IMR-90 (cell line): ENCODE measurements at regions not wholly inside any gene's neighbourhood (a gene's known extent, or its start where the extent isn't known, plus 50 kb on each side); places are given as distances from the start of the nearest gene placed in this dataset.

Experiments used
- ATAC-seq: fragments of 200-7000 bp; cut with Tn5 transposase; 2 replicates; pipeline ENCODE4 v1.9.1; 2020; ENCODE audit warnings: low read depth, mild to moderate bottlenecking, moderate library complexity
- BruUV-seq: library from RNA; stranded (reverse); fragments of 400-500 nt; replicated peaks from 2 replicates; lab custom pipeline; 2021; lab: Mats Ljungman, UMichigan
- CTCF ChIA-PET: fragments of 300-600 bp; formaldehyde crosslinking; extraction: SDS; loops from one replicate; lab custom pipeline; 2021; ENCODE audit warnings: antibody characterized with exemption; lab: Yijun Ruan, JAX
- POLR2A ChIA-PET: fragments of 300-600 bp; sonication (Branson Sonifier 250); formaldehyde crosslinking; loops from one replicate; lab custom pipeline; 2022; ENCODE audit warnings: antibody characterized with exemption; ENCODE audit not compliant: unreplicated experiment; lab: Charles Lee
- DNase-seq: peaks from one replicate; pipeline ENCODE4 v3.0.0; 2013
- H2AFZ ChIP-seq: replicated peaks from 2 replicates; pipeline ENCODE3; 2013; ENCODE audit warnings: low read length, mild to moderate bottlenecking; ENCODE audit not compliant: poor library complexity
- H2AK5ac ChIP-seq: 2 replicates; pipeline ENCODE4 v1.6.1; 2013; ENCODE audit warnings: low read depth, low read length, inconsistent platforms
- H2AK9ac ChIP-seq: replicated peaks from 2 replicates; pipeline ENCODE3; 2013; ENCODE audit warnings: mild to moderate bottlenecking, low read depth, low read length, moderate library complexity; ENCODE audit not compliant: poor library complexity
- H2BK120ac ChIP-seq: 2 replicates; pipeline ENCODE4 v1.6.1; 2013; ENCODE audit warnings: low read depth, low read length, inconsistent platforms
- H2BK15ac ChIP-seq: 3 replicates; pipeline ENCODE4 v1.6.1; 2013; ENCODE audit warnings: low read depth, low read length, inconsistent platforms
- H2BK20ac ChIP-seq: 2 replicates; pipeline ENCODE4 v1.6.1; 2013; ENCODE audit warnings: low read depth, mild to moderate bottlenecking, inconsistent platforms, low read length, moderate library complexity
- H2BK5ac ChIP-seq: 2 replicates; pipeline ENCODE4 v1.6.1; 2013; ENCODE audit warnings: mild to moderate bottlenecking, low read depth, low read length, inconsistent platforms; ENCODE audit not compliant: poor library complexity, severe bottlenecking
- H3K14ac ChIP-seq: replicated peaks from 2 replicates; pipeline ENCODE4 v1.6.1; 2013; ENCODE audit warnings: low read depth, low read length, inconsistent platforms
- H3K18ac ChIP-seq: 2 replicates; pipeline ENCODE4 v1.6.1; 2013; ENCODE audit warnings: low read depth, low read length, control low read depth
- H3K23ac ChIP-seq: 2 replicates; pipeline ENCODE4 v1.6.1; 2013; ENCODE audit warnings: low read depth, low read length, inconsistent platforms
- H3K27ac ChIP-seq: 2 replicates; pipeline ENCODE4 v1.5.1; 2013; ENCODE audit warnings: mild to moderate bottlenecking, control low read depth, low read length; ENCODE audit not compliant: insufficient read depth
- H3K27me3 ChIP-seq: 2 replicates; pipeline ENCODE4 v1.6.1; 2013; ENCODE audit warnings: low read length; ENCODE audit not compliant: control insufficient read depth, insufficient read depth
- H3K36me3 ChIP-seq: 2 replicates; pipeline ENCODE4 v1.6.1; 2013; ENCODE audit warnings: low read length, mixed read lengths; ENCODE audit not compliant: control insufficient read depth, insufficient read depth
- H3K4ac ChIP-seq: 2 replicates; pipeline ENCODE4 v1.6.1; 2013; ENCODE audit warnings: low read depth, low read length, inconsistent platforms
- H3K4me1 ChIP-seq: 2 replicates; pipeline ENCODE4 v1.6.1; 2013; ENCODE audit warnings: low read length, mixed read lengths; ENCODE audit not compliant: control insufficient read depth, insufficient read depth
- H3K4me2 ChIP-seq: 2 replicates; pipeline ENCODE4 v1.6.1; 2013; ENCODE audit warnings: low read depth, mild to moderate bottlenecking, control low read depth, low read length, moderate library complexity
- H3K4me3 ChIP-seq: 2 replicates; pipeline ENCODE4 v1.5.1; 2013; ENCODE audit warnings: low read depth, mild to moderate bottlenecking, control low read depth, low read length, moderate library complexity; ENCODE audit not compliant: insufficient read depth
- H3K56ac ChIP-seq: 2 replicates; pipeline ENCODE4 v1.6.1; 2013; ENCODE audit warnings: low read length, inconsistent platforms; ENCODE audit not compliant: insufficient read depth; ENCODE audit errors: extremely low read depth
- H3K79me1 ChIP-seq, 2 experiments: 2 replicates each; pipeline ENCODE4 v1.6.1; 2013; ENCODE audit warnings: low read length in 2 of 2, inconsistent platforms in 1 of 2, low read depth in 1 of 2
- H3K9ac ChIP-seq: 2 replicates; pipeline ENCODE4 v1.6.1; 2013; ENCODE audit warnings: low read depth, low read length, control low read depth
- H3K9me1 ChIP-seq: 2 replicates; pipeline ENCODE4 v1.6.1; 2013; ENCODE audit warnings: low read length, inconsistent platforms; ENCODE audit not compliant: insufficient read depth
- H3K9me3 ChIP-seq: 2 replicates; pipeline ENCODE4 v1.6.1; 2013; ENCODE audit warnings: low read length; ENCODE audit not compliant: control insufficient read depth, insufficient read depth
- H4K20me1 ChIP-seq: 2 replicates; pipeline ENCODE4 v1.6.1; 2013; ENCODE audit warnings: low read length, inconsistent platforms; ENCODE audit not compliant: insufficient read depth
- H4K5ac ChIP-seq: 2 replicates; pipeline ENCODE4 v1.6.1; 2013; ENCODE audit warnings: mild to moderate bottlenecking, low read depth, low read length, control low read depth
- H4K8ac ChIP-seq, 2 experiments: 2 replicates each; pipeline ENCODE4 v1.6.1; 2013; ENCODE audit warnings: low read depth in 2 of 2, low read length in 2 of 2, control low read depth in 1 of 2, inconsistent platforms in 1 of 2
- H4K91ac ChIP-seq: 2 replicates; pipeline ENCODE4 v1.6.1; 2013; ENCODE audit warnings: low read depth, low read length, inconsistent platforms; ENCODE audit not compliant: insufficient read depth
- BHLHE40 ChIP-seq: fragments of 150-350 bp; IDR thresholded peaks from 2 replicates; pipeline ENCODE4 v1.6.1; 2016; ENCODE audit warnings: mild to moderate bottlenecking, low read depth, low read length
- CEBPB ChIP-seq: IDR thresholded peaks from 2 replicates; pipeline ENCODE4 v1.6.1; 2012; ENCODE audit warnings: low read depth, low read length, improper control_type of control experiment
- CHD1 ChIP-seq: IDR thresholded peaks from 2 replicates; pipeline ENCODE4 v1.6.1; 2012; ENCODE audit warnings: low read depth, low read length, improper control_type of control experiment
- CTCF ChIP-seq: conservative IDR thresholded peaks from 2 replicates; pipeline ENCODE4 v1.5.1; 2012; ENCODE audit warnings: mild to moderate bottlenecking, low read depth, low read length, improper control_type of control experiment
- ELK1 ChIP-seq: fragments of 150-350 bp; IDR thresholded peaks from 2 replicates; pipeline ENCODE4 v1.6.1; 2016; ENCODE audit warnings: low read depth, mild to moderate bottlenecking, low read length, moderate library complexity, borderline replicate concordance
- FOS ChIP-seq: fragments of 150-350 bp; IDR thresholded peaks from 2 replicates; pipeline ENCODE4 v1.6.1; 2016; ENCODE audit warnings: low read depth, low read length
- MAFK ChIP-seq: IDR thresholded peaks from 2 replicates; pipeline ENCODE4 v1.6.1; 2012; ENCODE audit warnings: low read depth, low read length, improper control_type of control experiment
- MAZ ChIP-seq: IDR thresholded peaks from 2 replicates; pipeline ENCODE4 v1.6.1; 2012; ENCODE audit warnings: low read depth, mild to moderate bottlenecking, low read length, improper control_type of control experiment, moderate library complexity, borderline replicate concordance
- MXI1 ChIP-seq: IDR thresholded peaks from 2 replicates; pipeline ENCODE4 v1.6.1; 2012; ENCODE audit warnings: low read depth, mild to moderate bottlenecking, low read length, moderate library complexity, borderline replicate concordance
- NFE2L2 ChIP-seq: fragments of 150-350 bp; IDR thresholded peaks from 2 replicates; pipeline ENCODE4 v1.6.1; 2016; ENCODE audit warnings: low read depth, mild to moderate bottlenecking, low read length
- POLR2A ChIP-seq: IDR thresholded peaks from 2 replicates; pipeline ENCODE4 v1.6.1; 2012; ENCODE audit warnings: mild to moderate bottlenecking, low read depth, low read length
- RAD21 ChIP-seq: IDR thresholded peaks from 2 replicates; pipeline ENCODE4 v1.6.1; 2012; ENCODE audit warnings: low read length, improper control_type of control experiment
- RCOR1 ChIP-seq: IDR thresholded peaks from 2 replicates; pipeline ENCODE4 v1.6.1; 2012; ENCODE audit warnings: mild to moderate bottlenecking, low read length, improper control_type of control experiment; ENCODE audit not compliant: insufficient replicate concordance
- RFX5 ChIP-seq: IDR thresholded peaks from 2 replicates; pipeline ENCODE4 v1.8.0; 2012; ENCODE audit warnings: low read depth, mild to moderate bottlenecking, low read length, moderate library complexity
- SMC3 ChIP-seq: fragments of 150-350 bp; IDR thresholded peaks from 2 replicates; pipeline ENCODE4 v1.6.1; 2016; ENCODE audit warnings: low read depth, mild to moderate bottlenecking, antibody characterized with exemption, low read length, moderate library complexity
- USF2 ChIP-seq: fragments of 150-350 bp; IDR thresholded peaks from 2 replicates; pipeline ENCODE4 v1.6.1; 2017; ENCODE audit warnings: mild to moderate bottlenecking, antibody characterized with exemption, low read length, low read depth
- WGBS, 2 experiments: methylation state at CpG; one replicate each; pipeline versions ENCODE4 v1.1.5 to v1.1.7; 2013; ENCODE audit warnings: missing lambda C conversion rate in 2 of 2; ENCODE audit not compliant: insufficient read length in 1 of 2; ENCODE audit errors: extremely low coverage in 2 of 2; 5-methylcytosine and 5-hydroxymethylcytosine counted together
- dilution Hi-C: fragments of 300-500 bp; cut with HindIII; formaldehyde crosslinking; loops from one replicate; pipeline ENCODE4 v1.14.3; 2018; ENCODE audit warnings: low sequenced_read_pairs; ENCODE audit not compliant: unreplicated experiment
- in situ Hi-C: fragments of 300-500 bp; cut with MboI; formaldehyde crosslinking; loops from 3 replicates; pipeline ENCODE4 v1.14.3; 2019; ENCODE audit warnings: low sequenced_read_pairs, inconsistent platforms, mixed read lengths
- intact Hi-C: fragments of 100-400 bp; cut with micrococcal nuclease; formaldehyde crosslinking; loops from 2 replicates; pipeline ENCODE4 v1.10.0; 2022

- no CpG with 5 or more reads among the region's 7 CpGs for WGBS, 2 experiments
- H4K5ac ChIP-seq: no peak overlapping the region
- H3K4me2 ChIP-seq: no peak overlapping the region
- no peak for DNase-seq
- no peak overlapping the region for H3K27ac ChIP-seq
- TF ChIP-seq FOS (no peak), MXI1 (no peak), CTCF (no peak), RAD21 (no peak), MAZ (no peak), BHLHE40 (no peak), MAFK (no peak), CEBPB (no peak), USF2 (no peak), NFE2L2 (no peak), ELK1 (no peak), CHD1 (no peak), RCOR1 (no peak), POLR2A (no peak), SMC3 (no peak), RFX5 (no peak)
- no peak overlapping the region for H2BK20ac ChIP-seq
- no peaks in the 10 kb centered on the region for H4K20me1 ChIP-seq
- H2BK15ac ChIP-seq: no peak overlapping the region
- no peak overlapping the region for H3K56ac ChIP-seq
- H3K9me1 ChIP-seq: no peaks in the 10 kb centered on the region
- no peaks in the 10 kb centered on the region for H3K4me1 ChIP-seq
- H3K14ac ChIP-seq: no peak overlapping the region
- H2BK5ac ChIP-seq: no peak overlapping the region
- H3K27me3 ChIP-seq: no peaks in the 10 kb centered on the region; the same call in 1 of the 2 replicates
- no peak for ATAC-seq
- H3K23ac ChIP-seq: no peak overlapping the region
- dilution Hi-C loops: no loop called here
- H3K9ac ChIP-seq: no peak overlapping the region
- H3K4ac ChIP-seq: no peak overlapping the region
- no peak overlapping the region for H3K4me3 ChIP-seq
- intact Hi-C loops: no loop called here
- H3K79me1 ChIP-seq: no peaks in the 10 kb centered on the region
- BruUV-seq: no TSS peak
- H2BK120ac ChIP-seq: no peak overlapping the region
- H3K36me3 ChIP-seq: no peaks in the 10 kb centered on the region
- no peak overlapping the region for H2AK9ac ChIP-seq
- no peak overlapping the region for H4K8ac ChIP-seq
- POLR2A ChIA-PET: no interaction called here
- no peak overlapping the region for H3K18ac ChIP-seq
- H4K91ac ChIP-seq: no peak overlapping the region
- H2AFZ ChIP-seq: no peak overlapping the region
- no peaks in the 10 kb centered on the region for H3K9me3 ChIP-seq
- CTCF ChIA-PET: interaction anchor here (0.5 kb wide), 1 partner anchor 50 kb away, joined by 3 read pairs; no protein-coding TSS in a partner anchor
- H2AK5ac ChIP-seq: no peak overlapping the region
- in situ Hi-C loops: loop anchor here (10.0 kb wide), 1 partner anchor 359 kb away; the partner anchor contains the start of gene LOXHD1
These were observed 191.2 kb downstream of the HAUS1 start for GRCh38 chr18:46295416-46295815.
